ENCODE measurements at regions not wholly inside any gene's neighbourhood (a gene's known extent, or its start where the extent isn't known, plus 50 kb on each side); places are given as distances from the start of the nearest gene placed in this dataset.

DNA sequence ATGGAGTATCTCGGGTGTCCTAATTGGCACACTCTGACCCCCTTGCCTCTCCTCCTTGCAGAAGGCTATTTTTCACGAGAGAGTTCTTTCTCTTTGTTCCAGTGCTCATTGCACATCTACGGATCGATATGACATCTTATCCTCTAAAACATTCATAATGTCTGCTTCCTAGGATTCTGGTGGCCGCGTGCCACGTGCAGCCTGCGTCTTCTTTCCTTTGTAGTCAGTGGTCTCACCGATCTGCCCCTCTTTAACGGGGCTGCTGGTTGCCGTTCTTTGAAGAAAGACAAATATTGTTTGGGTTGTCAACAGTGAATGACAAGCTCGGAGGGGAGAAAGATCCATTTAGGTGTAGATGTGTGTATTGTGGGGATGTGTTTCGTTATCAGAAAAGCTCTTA is 252.4 kb upstream of the WWC1 start:
- ATAC-seq, result no peak
- TF ChIP-seq GLIS3 (CRISPR knock-in tag; IDR thresholded peaks at IDR 0.05), result no peak
- TF ChIP-seq ZFP3 (CRISPR knock-in tag; IDR thresholded peaks at IDR 0.05), result no peak
- TF ChIP-seq, protein P1, sequence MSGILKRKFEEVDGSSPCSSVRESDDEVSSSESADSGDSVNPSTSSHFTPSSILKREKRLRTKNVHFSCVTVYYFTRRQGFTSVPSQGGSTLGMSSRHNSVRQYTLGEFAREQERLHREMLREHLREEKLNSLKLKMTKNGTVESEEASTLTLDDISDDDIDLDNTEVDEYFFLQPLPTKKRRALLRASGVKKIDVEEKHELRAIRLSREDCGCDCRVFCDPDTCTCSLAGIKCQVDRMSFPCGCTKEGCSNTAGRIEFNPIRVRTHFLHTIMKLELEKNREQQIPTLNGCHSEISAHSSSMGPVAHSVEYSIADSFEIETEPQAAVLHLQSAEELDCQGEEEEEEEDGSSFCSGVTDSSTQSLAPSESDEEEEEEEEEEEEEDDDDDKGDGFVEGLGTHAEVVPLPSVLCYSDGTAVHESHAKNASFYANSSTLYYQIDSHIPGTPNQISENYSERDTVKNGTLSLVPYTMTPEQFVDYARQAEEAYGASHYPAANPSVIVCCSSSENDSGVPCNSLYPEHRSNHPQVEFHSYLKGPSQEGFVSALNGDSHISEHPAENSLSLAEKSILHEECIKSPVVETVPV (CRISPR knock-in tag; IDR thresholded peaks at IDR 0.05), result no peak
- no peak for TF ChIP-seq PPARA (CRISPR knock-in tag; IDR thresholded peaks at IDR 0.05; ENCODE audit: borderline replicate concordance)
- TF ChIP-seq, protein P2, sequence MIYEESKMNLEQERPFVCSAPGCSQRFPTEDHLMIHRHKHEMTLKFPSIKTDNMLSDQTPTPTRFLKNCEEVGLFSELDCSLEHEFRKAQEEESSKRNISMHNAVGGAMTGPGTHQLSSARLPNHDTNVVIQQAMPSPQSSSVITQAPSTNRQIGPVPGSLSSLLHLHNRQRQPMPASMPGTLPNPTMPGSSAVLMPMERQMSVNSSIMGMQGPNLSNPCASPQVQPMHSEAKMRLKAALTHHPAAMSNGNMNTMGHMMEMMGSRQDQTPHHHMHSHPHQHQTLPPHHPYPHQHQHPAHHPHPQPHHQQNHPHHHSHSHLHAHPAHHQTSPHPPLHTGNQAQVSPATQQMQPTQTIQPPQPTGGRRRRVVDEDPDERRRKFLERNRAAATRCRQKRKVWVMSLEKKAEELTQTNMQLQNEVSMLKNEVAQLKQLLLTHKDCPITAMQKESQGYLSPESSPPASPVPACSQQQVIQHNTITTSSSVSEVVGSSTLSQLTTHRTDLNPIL (CRISPR knock-in tag; IDR thresholded peaks at IDR 0.05; ENCODE audit: low read depth), result no peak
- no peak for TF ChIP-seq ISL1 (CRISPR knock-in tag; IDR thresholded peaks at IDR 0.05)
- TF ChIP-seq RARB (CRISPR knock-in tag; IDR thresholded peaks at IDR 0.05), result no peak
- TF ChIP-seq ESRRG (CRISPR knock-in tag; IDR thresholded peaks at IDR 0.05), result no peak
- TF ChIP-seq ZNF565 (CRISPR knock-in tag; conservative IDR thresholded peaks at IDR 0.05; ENCODE audit: low read depth), result no peak
- TF ChIP-seq BACH2 (CRISPR knock-in tag; IDR thresholded peaks at IDR 0.05; ENCODE audit: borderline replicate concordance), result no peak
- TF ChIP-seq CSDC2 (CRISPR knock-in tag; IDR thresholded peaks at IDR 0.05), result no peak
- no peak for TF ChIP-seq ZFP30 (CRISPR knock-in tag; IDR thresholded peaks at IDR 0.05)
- TF ChIP-seq OSR1 (CRISPR knock-in tag; IDR thresholded peaks at IDR 0.05), result no peak
- TF ChIP-seq ARNTL (CRISPR knock-in tag; IDR thresholded peaks at IDR 0.05; ENCODE audit: borderline replicate concordance, low read depth), result no peak

DNA sequence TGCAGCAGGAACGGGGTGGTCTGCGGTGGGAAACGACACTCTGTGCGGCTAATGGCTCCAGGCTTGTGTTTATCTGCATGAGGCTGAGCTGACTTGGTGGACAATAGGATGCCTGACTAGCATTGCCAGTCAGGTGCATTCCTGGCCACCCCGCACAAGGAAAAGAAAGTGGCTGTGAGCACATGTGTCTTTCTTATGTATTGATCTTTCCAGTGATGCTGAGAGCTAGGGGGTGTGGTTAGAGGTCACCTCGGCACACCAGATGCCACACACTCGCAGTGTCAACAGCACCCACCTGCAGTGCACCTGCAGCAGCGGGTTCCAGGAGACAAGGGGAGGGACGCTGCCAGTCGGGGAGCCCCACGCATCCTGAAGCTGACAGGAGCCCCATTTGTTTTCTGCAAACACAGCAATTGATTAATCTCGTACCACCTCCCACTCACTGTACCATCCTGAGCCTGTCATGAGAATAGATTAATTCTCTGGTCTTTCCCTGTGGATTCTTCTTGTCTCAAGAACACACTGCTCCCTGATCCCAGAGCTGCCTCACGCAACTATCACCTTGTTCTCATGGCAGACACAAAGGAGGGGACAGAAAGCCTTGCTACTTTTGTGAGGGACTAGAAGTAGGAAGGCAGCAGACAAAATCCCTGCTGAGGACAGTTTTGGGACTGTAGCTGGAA is 251.7 kb upstream of the WWC1 start:
- ATAC-seq, result no peak

DNA sequence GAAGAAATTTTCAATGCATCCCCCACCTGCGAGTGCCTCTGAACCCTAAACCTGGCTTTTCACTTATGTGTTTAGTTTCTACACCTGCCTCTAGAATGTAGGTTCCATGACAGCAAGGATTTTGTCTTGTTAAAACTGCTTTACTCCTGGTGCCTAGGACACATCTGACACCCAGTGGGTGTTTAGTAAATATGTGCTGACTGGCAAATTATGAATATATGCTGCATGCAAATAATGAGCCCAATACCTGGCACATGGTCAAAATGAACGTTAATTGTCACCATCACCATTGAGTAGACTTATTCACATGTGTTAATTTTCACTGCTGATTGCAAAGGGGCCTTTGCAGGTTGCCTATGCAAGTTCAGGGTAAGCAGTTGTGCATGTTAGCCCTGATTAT is 249.9 kb upstream of the WWC1 start:
- no peak for ATAC-seq
- TF ChIP-seq CSDC2 (CRISPR knock-in tag; IDR thresholded peaks at IDR 0.05) (no peak), ZNF8 (CRISPR knock-in tag; IDR thresholded peaks at IDR 0.05) (no peak), ZNF565 (CRISPR knock-in tag; conservative IDR thresholded peaks at IDR 0.05; ENCODE audit: low read depth) (no peak), OSR1 (CRISPR knock-in tag; IDR thresholded peaks at IDR 0.05) (no peak), PPARA (CRISPR knock-in tag; IDR thresholded peaks at IDR 0.05; ENCODE audit: borderline replicate concordance) (no peak), RARB (CRISPR knock-in tag; IDR thresholded peaks at IDR 0.05) (no peak), ZNF70 (CRISPR knock-in tag; IDR thresholded peaks at IDR 0.05) (no peak), GLIS3 (CRISPR knock-in tag; IDR thresholded peaks at IDR 0.05) (no peak), ZFP30 (CRISPR knock-in tag; IDR thresholded peaks at IDR 0.05) (no peak), ESRRG (CRISPR knock-in tag; IDR thresholded peaks at IDR 0.05) (no peak), ARNTL (CRISPR knock-in tag; IDR thresholded peaks at IDR 0.05; ENCODE audit: borderline replicate concordance, low read depth) (no peak), TCF4 (CRISPR knock-in tag; IDR thresholded peaks at IDR 0.05; ENCODE audit: borderline replicate concordance) (no peak)
- TF ChIP-seq, protein P3, sequence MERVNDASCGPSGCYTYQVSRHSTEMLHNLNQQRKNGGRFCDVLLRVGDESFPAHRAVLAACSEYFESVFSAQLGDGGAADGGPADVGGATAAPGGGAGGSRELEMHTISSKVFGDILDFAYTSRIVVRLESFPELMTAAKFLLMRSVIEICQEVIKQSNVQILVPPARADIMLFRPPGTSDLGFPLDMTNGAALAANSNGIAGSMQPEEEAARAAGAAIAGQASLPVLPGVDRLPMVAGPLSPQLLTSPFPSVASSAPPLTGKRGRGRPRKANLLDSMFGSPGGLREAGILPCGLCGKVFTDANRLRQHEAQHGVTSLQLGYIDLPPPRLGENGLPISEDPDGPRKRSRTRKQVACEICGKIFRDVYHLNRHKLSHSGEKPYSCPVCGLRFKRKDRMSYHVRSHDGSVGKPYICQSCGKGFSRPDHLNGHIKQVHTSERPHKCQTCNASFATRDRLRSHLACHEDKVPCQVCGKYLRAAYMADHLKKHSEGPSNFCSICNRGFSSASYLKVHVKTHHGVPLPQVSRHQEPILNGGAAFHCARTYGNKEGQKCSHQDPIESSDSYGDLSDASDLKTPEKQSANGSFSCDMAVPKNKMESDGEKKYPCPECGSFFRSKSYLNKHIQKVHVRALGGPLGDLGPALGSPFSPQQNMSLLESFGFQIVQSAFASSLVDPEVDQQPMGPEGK (CRISPR knock-in tag; IDR thresholded peaks at IDR 0.05; ENCODE audit: borderline replicate concordance), result no peak
- TF ChIP-seq, protein P4, sequence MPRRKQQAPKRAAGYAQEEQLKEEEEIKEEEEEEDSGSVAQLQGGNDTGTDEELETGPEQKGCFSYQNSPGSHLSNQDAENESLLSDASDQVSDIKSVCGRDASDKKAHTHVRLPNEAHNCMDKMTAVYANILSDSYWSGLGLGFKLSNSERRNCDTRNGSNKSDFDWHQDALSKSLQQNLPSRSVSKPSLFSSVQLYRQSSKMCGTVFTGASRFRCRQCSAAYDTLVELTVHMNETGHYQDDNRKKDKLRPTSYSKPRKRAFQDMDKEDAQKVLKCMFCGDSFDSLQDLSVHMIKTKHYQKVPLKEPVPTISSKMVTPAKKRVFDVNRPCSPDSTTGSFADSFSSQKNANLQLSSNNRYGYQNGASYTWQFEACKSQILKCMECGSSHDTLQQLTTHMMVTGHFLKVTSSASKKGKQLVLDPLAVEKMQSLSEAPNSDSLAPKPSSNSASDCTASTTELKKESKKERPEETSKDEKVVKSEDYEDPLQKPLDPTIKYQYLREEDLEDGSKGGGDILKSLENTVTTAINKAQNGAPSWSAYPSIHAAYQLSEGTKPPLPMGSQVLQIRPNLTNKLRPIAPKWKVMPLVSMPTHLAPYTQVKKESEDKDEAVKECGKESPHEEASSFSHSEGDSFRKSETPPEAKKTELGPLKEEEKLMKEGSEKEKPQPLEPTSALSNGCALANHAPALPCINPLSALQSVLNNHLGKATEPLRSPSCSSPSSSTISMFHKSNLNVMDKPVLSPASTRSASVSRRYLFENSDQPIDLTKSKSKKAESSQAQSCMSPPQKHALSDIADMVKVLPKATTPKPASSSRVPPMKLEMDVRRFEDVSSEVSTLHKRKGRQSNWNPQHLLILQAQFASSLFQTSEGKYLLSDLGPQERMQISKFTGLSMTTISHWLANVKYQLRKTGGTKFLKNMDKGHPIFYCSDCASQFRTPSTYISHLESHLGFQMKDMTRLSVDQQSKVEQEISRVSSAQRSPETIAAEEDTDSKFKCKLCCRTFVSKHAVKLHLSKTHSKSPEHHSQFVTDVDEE (CRISPR knock-in tag; IDR thresholded peaks at IDR 0.05), result no peak

More for the DNA sequence above, 251.7 kb upstream of the WWC1 start:
- TF ChIP-seq, protein P5, sequence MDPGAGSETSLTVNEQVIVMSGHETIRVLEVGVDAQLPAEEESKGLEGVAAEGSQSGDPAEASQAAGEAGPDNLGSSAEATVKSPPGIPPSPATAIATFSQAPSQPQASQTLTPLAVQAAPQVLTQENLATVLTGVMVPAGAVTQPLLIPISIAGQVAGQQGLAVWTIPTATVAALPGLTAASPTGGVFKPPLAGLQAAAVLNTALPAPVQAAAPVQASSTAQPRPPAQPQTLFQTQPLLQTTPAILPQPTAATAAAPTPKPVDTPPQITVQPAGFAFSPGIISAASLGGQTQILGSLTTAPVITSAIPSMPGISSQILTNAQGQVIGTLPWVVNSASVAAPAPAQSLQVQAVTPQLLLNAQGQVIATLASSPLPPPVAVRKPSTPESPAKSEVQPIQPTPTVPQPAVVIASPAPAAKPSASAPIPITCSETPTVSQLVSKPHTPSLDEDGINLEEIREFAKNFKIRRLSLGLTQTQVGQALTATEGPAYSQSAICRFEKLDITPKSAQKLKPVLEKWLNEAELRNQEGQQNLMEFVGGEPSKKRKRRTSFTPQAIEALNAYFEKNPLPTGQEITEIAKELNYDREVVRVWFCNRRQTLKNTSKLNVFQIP (CRISPR knock-in tag; IDR thresholded peaks at IDR 0.05; ENCODE audit: borderline replicate concordance, low read depth), result no peak
- no peak for TF ChIP-seq BACH2 (CRISPR knock-in tag; IDR thresholded peaks at IDR 0.05; ENCODE audit: borderline replicate concordance)
- no peak for TF ChIP-seq GLIS3 (CRISPR knock-in tag; IDR thresholded peaks at IDR 0.05)
- TF ChIP-seq RARB (CRISPR knock-in tag; IDR thresholded peaks at IDR 0.05), result no peak

Measured in SK-N-SH treated with all-trans-retinoic acid at 6 μM for 48 hours (cell line).